ENCODE measurements at regions not wholly inside any gene's neighbourhood (a gene's known extent, or its start where the extent isn't known, plus 50 kb on each side); places are given as distances from the start of the nearest gene placed in this dataset.

DNA sequence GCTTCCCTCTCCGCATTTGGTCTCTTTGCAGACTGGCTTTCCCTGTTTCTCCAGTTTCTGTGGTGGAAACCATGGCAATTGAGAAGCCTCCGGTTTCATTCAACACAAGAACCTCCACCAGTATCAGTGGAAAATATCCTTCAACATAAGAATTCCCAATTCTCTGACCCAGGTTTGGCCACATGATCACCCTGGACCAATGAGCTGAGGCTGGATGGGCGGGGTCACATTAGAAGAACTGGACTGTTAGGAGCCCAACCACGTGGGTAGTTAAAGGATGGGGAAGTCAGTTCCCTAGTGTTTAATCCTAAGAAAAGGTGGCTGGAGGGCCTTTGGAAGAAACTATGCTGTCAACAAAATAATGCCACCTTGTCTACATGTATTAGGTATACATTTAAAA is 336.3 kb downstream of the DMRT2 start:
- H3K4me3 Mint-ChIP-seq = no peak overlapping the region
- H3K27ac Mint-ChIP-seq = no peak overlapping the region
- TF ChIP-seq, protein P1, sequence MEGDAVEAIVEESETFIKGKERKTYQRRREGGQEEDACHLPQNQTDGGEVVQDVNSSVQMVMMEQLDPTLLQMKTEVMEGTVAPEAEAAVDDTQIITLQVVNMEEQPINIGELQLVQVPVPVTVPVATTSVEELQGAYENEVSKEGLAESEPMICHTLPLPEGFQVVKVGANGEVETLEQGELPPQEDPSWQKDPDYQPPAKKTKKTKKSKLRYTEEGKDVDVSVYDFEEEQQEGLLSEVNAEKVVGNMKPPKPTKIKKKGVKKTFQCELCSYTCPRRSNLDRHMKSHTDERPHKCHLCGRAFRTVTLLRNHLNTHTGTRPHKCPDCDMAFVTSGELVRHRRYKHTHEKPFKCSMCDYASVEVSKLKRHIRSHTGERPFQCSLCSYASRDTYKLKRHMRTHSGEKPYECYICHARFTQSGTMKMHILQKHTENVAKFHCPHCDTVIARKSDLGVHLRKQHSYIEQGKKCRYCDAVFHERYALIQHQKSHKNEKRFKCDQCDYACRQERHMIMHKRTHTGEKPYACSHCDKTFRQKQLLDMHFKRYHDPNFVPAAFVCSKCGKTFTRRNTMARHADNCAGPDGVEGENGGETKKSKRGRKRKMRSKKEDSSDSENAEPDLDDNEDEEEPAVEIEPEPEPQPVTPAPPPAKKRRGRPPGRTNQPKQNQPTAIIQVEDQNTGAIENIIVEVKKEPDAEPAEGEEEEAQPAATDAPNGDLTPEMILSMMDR (IDR thresholded peaks at IDR 0.05; ENCODE audit: unreplicated experiment in 3 of 3) = no peak
- H3K27me3 Mint-ChIP-seq (ENCODE audit: low read depth) = no peaks in the 10 kb centered on the region
- H3K36me3 Mint-ChIP-seq (ENCODE audit: low read depth) = no peaks in the 10 kb centered on the region
- H3K9me3 Mint-ChIP-seq = no peaks in the 10 kb centered on the region
- peaks cover 11% of the 10 kb centered on the region for H3K4me1 Mint-ChIP-seq

DNA sequence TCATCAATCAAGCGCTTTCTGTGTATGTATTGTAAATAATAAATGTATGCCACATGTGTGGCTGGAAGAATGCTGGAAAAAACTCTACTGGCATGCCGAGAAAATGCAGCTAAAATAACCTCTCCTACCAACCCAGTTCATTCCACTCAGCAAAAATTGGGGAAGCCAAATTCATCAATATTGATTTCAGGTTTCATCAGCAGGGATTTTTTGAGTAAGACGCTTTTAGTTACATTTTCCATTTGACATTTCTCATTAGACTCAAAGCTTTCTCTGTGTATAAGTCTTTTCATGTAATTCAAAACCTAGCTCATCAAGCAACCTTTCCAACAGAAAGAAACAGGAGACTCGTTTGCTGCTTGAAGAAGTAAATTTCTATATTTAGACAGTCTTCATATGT is 338.1 kb downstream of the DMRT2 start:
- Mint-ChIP-seq H3K27ac (no peak overlapping the region), H3K4me1 (peaks cover 11% of the 10 kb centered on the region), H3K27me3 (ENCODE audit: low read depth) (no peaks in the 10 kb centered on the region), H3K4me3 (no peak overlapping the region), H3K9me3 (no peaks in the 10 kb centered on the region), H3K36me3 (ENCODE audit: low read depth) (no peaks in the 10 kb centered on the region)
- TF ChIP-seq, protein P1 (IDR thresholded peaks at IDR 0.05; ENCODE audit: unreplicated experiment in 3 of 3) = no peak

DNA sequence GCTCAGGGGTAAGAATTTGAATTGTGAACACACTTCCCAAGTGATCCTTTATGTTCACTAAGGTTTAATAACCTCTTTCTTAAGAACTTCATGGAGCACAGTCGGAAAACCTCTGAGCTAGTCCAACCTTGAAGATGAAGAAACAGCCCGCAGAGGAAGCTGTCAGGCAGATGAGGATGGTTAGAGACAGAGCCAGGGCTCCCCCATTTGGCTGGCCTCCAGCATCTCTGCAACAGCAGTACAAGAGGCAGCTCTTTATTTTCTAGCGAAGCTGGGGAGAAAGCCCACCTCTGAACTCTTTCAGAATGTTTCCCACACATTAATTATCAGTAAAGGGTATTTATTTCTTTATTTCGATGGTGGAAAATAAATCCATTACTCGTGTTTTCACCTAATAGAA is 350.8 kb downstream of the DMRT2 start:
- peaks cover 3% of the 10 kb centered on the region for H3K27me3 Mint-ChIP-seq (ENCODE audit: low read depth)

DNA sequence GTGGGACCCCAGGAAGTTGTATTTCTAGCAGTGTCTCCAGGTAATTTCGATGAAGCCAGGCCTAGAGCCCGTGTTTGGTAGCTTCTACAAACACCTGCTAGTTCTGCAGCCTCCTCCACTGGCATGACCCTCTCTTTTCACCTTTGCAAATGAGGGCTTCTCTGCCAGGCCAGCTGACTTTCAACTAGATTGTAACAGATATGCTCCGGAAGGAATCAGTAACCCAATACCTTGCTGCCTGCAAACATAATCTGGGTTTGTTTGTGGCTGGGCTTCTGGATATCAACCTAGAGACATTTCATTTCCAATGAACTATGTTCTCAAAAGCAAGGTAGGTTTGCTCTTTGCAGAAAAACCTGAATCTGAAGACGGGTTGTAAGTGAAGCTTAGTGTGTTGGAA is 354.8 kb downstream of the DMRT2 start:
- no peaks in the 10 kb centered on the region for H3K36me3 Mint-ChIP-seq (ENCODE audit: low read depth)
- H3K27ac Mint-ChIP-seq = no peak overlapping the region
- H3K4me1 Mint-ChIP-seq = no peaks in the 10 kb centered on the region
- TF ChIP-seq, protein P1 (IDR thresholded peaks at IDR 0.05; ENCODE audit: unreplicated experiment in 3 of 3) = no peak
- H3K4me3 Mint-ChIP-seq = no peak overlapping the region
- H3K9me3 Mint-ChIP-seq = peaks cover 3% of the 10 kb centered on the region
- H3K27me3 Mint-ChIP-seq (ENCODE audit: low read depth) = no peaks in the 10 kb centered on the region

More for the DNA sequence above, 350.8 kb downstream of the DMRT2 start:
- Mint-ChIP-seq H3K27ac (no peak overlapping the region), H3K36me3 (ENCODE audit: low read depth) (no peaks in the 10 kb centered on the region), H3K4me1 (no peaks in the 10 kb centered on the region), H3K4me3 (no peak overlapping the region), H3K9me3 (peaks cover 22% of the 10 kb centered on the region)
- TF ChIP-seq, protein P1 (IDR thresholded peaks at IDR 0.05; ENCODE audit: unreplicated experiment in 3 of 3) = no peak

DNA sequence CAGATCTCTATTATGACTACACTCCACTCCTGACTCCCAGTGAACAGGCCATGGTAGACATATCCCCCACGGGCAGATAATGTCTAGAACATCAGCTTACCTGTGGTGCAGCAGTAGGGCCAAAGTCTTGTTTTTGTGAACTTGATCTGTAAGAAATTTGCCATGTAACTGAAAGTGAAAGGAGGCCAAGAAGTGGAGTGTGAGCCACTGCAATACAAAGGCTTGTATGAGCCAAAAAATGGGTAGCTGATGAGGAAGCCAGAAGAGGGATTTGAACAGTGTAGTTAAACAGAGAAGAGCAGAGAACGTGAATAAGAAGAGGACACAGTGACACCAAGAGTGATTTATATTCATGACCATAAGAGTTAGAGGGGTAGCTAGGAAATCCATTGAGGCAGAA is 361.7 kb downstream of the DMRT2 start:
- H3K36me3 Mint-ChIP-seq (ENCODE audit: low read depth) = no peaks in the 10 kb centered on the region
- H3K27me3 Mint-ChIP-seq (ENCODE audit: low read depth) = no peaks in the 10 kb centered on the region
- H3K9me3 Mint-ChIP-seq = peaks cover 3% of the 10 kb centered on the region
- TF ChIP-seq, protein P1 (IDR thresholded peaks at IDR 0.05; ENCODE audit: unreplicated experiment in 3 of 3) = no peak
- no peak overlapping the region for H3K4me3 Mint-ChIP-seq
- no peak overlapping the region for H3K27ac Mint-ChIP-seq
- peaks cover 12% of the 10 kb centered on the region for H3K4me1 Mint-ChIP-seq

DNA sequence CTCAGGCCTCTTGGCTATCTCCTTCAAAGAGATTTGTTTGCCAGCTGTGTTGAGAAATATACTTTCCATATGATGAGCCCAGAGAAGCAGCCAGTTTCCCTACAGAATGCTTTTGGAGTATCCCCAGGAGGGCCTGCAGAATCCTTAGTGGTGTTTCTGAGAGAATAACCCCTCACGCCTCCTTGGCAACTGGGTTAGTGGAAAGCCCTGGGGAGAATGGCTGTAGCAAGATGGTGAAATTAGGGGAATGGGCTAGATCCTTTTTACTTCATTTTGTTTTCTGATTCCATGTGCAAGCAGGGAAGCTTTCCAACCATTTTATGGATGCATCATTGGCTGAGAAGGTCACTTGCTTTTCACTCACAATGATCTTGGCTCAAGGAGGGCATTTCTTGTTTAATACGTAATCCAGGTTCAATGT is 364.6 kb downstream of the DMRT2 start:
- no peak overlapping the region for H3K4me3 Mint-ChIP-seq
- peaks cover 3% of the 10 kb centered on the region for H3K9me3 Mint-ChIP-seq
- peaks cover 12% of the 10 kb centered on the region for H3K4me1 Mint-ChIP-seq
- no peaks in the 10 kb centered on the region for H3K27me3 Mint-ChIP-seq (ENCODE audit: low read depth)
- peak overlapping the region in 2 of 3 experiments; percentile 8 to 47 for H3K27ac Mint-ChIP-seq
- no peaks in the 10 kb centered on the region for H3K36me3 Mint-ChIP-seq (ENCODE audit: low read depth)
- TF ChIP-seq, protein P1 (IDR thresholded peaks at IDR 0.05; ENCODE audit: unreplicated experiment in 3 of 3) = no peak

All from nephron (organoid).